Stomach (tissue), 4 donors: ENCODE measurements at regions not wholly inside any gene's neighbourhood (a gene's known extent, or its start where the extent isn't known, plus 50 kb on each side); places are given as distances from the start of the nearest gene placed in this dataset.

Experiments used
- EP300 ChIP-seq: sonication (generic); formaldehyde crosslinking; IDR thresholded peaks from one replicate; pipeline ENCODE4 v1.6.1; 2017; ENCODE audit warnings: antibody characterized with exemption
- POLR2A ChIP-seq, 4 donors: fragments of 450-650 bp; IDR thresholded peaks; one replicate each; pipeline ENCODE4 v1.6.1; 2016; ENCODE audit warnings: antibody characterized with exemption in 4 of 4, control low read depth in 2 of 4, mild to moderate bottlenecking in 1 of 4, moderate library complexity in 1 of 4
- POLR2AphosphoS5 ChIP-seq, 3 donors: sonication (generic); formaldehyde crosslinking; IDR thresholded peaks; one replicate each; pipeline ENCODE4 v1.6.1; 2016; ENCODE audit warnings: antibody characterized with exemption in 3 of 3
- TF ChIP-seq, protein P1 (sequence below), 7 experiments: fragments of 450-650 bp in 4 of 7; fragments of 200-600 bp in 3 of 7; sonication (generic) in 3 of 7; IDR thresholded peaks; one replicate each; pipeline ENCODE4 v1.5.1; 2016 to 2019; ENCODE audit warnings: antibody characterized with exemption in 7 of 7, control low read depth in 2 of 7, mild to moderate bottlenecking in 1 of 7

DNA sequence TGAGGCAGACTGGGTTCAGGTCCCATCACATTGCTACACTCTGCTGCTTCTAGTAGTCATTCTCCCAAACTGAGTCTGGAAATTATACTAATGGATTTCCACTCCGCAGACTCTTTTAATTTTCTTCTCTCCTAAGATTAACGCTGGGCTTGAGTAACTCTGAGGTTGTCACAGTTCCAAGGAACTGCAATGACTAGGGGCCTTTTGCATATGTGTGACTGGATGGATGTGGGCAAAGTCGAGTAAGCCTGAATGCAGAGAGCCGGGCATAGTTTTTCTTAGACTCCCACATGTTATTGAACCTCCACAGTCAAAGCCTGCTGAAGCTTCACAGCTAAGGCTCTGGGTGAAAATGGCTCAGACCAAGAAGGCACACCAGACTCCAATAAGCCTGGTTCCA is 160.9 kb upstream of the PROX1 start:
- TF ChIP-seq, protein P1, sequence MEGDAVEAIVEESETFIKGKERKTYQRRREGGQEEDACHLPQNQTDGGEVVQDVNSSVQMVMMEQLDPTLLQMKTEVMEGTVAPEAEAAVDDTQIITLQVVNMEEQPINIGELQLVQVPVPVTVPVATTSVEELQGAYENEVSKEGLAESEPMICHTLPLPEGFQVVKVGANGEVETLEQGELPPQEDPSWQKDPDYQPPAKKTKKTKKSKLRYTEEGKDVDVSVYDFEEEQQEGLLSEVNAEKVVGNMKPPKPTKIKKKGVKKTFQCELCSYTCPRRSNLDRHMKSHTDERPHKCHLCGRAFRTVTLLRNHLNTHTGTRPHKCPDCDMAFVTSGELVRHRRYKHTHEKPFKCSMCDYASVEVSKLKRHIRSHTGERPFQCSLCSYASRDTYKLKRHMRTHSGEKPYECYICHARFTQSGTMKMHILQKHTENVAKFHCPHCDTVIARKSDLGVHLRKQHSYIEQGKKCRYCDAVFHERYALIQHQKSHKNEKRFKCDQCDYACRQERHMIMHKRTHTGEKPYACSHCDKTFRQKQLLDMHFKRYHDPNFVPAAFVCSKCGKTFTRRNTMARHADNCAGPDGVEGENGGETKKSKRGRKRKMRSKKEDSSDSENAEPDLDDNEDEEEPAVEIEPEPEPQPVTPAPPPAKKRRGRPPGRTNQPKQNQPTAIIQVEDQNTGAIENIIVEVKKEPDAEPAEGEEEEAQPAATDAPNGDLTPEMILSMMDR (IDR thresholded peaks at IDR 0.05) = no peak
- TF ChIP-seq POLR2A (IDR thresholded peaks at IDR 0.05) (no peak), EP300 (no peak), POLR2AphosphoS5 (IDR thresholded peaks at IDR 0.05) (no peak)
